ENCODE measurements at regions not wholly inside any gene's neighbourhood (a gene's known extent, or its start where the extent isn't known, plus 50 kb on each side); places are given as distances from the start of the nearest gene placed in this dataset.

DNA sequence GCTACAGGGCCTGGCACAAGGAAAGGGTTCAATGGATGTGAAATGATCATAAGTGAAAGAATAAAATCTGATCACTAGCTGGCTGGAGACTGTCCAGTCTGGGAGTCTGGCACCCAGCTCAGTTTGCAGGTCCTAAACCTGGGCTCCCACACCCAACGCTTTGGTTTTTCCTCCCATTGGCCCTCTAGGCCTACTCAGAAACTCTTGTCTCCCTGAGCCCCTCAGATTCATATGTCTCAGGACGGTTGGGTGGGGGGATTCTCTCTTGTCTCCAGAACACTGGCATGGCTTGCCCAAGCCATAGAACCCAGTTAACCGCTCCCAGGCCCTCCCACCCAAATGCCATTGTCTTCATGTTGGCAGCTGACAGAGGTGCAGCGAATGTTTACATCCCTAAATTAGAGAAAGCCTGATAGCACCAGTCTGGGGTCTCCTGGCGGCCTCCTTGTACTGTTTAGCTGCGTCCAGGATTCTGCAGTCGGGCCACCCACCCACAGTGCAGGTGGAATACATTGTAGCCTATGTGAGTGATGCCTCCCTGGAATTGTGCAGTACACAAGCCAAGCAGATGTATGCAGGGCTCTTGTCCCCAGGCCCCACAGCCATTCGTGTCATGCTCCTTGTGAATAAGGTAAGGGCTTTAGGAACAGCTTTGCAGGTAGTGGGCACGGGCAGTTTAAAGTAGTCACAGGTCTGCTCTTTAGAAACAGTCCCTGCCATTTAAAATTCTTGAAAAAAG, 266.3 kb downstream of the XXYLT1 start:
- H3K4me3 ChIP-seq (ENCODE audit: insufficient read depth in 1 of 2, low read depth in 1 of 2, low read length in 2 of 2) = no peak overlapping the region
- no peak overlapping the region for H2BK120ac ChIP-seq (ENCODE audit: low read depth, low read length)
- H4K91ac ChIP-seq (ENCODE audit: low read length) = no peak overlapping the region
- no peak overlapping the region for H3K18ac ChIP-seq (ENCODE audit: low read depth in 1 of 2, low read length in 2 of 2)
- no peak overlapping the region for H2BK12ac ChIP-seq (ENCODE audit: low read length in 2 of 2)
- no peak overlapping the region for H3K27ac ChIP-seq (ENCODE audit: low read length, poor library complexity, severe bottlenecking)
- H3K4ac ChIP-seq (ENCODE audit: low read depth in 1 of 2, low read length in 2 of 2) = no peak overlapping the region
- H2AK5ac ChIP-seq (ENCODE audit: low read length, severe bottlenecking) = no peak overlapping the region
- no peak overlapping the region for H3K9ac ChIP-seq (ENCODE audit: low read length)
- H3K14ac ChIP-seq (ENCODE audit: low read length in 2 of 2) = no peak overlapping the region
- H3K36me3 ChIP-seq (ENCODE audit: control insufficient read depth in 1 of 2, insufficient read depth in 2 of 2, low read depth in 1 of 2, low read length in 2 of 2) = no peaks in the 10 kb centered on the region
- no peak overlapping the region for H2AFZ ChIP-seq (ENCODE audit: low read depth, low read length)
- peaks cover 83% of the 10 kb centered on the region in 2 experiments for H3K27me3 ChIP-seq (ENCODE audit: control insufficient read depth in 1 of 2, insufficient read depth in 1 of 2, low read length in 2 of 2)
- H2BK5ac ChIP-seq (ENCODE audit: low read depth, low read length, poor library complexity, severe bottlenecking) = no peak overlapping the region
- DNase-seq = no peak
- H3K23ac ChIP-seq (ENCODE audit: low read length in 2 of 2) = no peak overlapping the region
- no peaks in the 10 kb centered on the region for H3K79me1 ChIP-seq (replicated peaks; ENCODE audit: low read length, poor library complexity, severe bottlenecking)
- no peaks in the 10 kb centered on the region for H3K9me3 ChIP-seq (ENCODE audit: control insufficient read depth, low read length)
- no peak overlapping the region for H4K8ac ChIP-seq (ENCODE audit: low read length)
- no peak overlapping the region for H3K4me2 ChIP-seq (ENCODE audit: low read length, poor library complexity, severe bottlenecking)
- no peak overlapping the region for H2BK15ac ChIP-seq (ENCODE audit: low read depth, poor library complexity, severe bottlenecking)
- H3K4me1 ChIP-seq (ENCODE audit: control insufficient read depth, insufficient read depth, low read depth, low read length) = peaks cover 1% of the 10 kb centered on the region
- WGBS = 84% methylated on average over 7 of the region's 9 CpGs

- WGBS = 89% methylated on average over 6 of the region's 7 CpGs
- H3K4me1 ChIP-seq (ENCODE audit: control insufficient read depth, insufficient read depth, low read depth, low read length) = peaks cover 1% of the 10 kb centered on the region
Observed at GRCh38 chr3:195005251-195005620, 265.7 kb downstream of the XXYLT1 start.

DNA sequence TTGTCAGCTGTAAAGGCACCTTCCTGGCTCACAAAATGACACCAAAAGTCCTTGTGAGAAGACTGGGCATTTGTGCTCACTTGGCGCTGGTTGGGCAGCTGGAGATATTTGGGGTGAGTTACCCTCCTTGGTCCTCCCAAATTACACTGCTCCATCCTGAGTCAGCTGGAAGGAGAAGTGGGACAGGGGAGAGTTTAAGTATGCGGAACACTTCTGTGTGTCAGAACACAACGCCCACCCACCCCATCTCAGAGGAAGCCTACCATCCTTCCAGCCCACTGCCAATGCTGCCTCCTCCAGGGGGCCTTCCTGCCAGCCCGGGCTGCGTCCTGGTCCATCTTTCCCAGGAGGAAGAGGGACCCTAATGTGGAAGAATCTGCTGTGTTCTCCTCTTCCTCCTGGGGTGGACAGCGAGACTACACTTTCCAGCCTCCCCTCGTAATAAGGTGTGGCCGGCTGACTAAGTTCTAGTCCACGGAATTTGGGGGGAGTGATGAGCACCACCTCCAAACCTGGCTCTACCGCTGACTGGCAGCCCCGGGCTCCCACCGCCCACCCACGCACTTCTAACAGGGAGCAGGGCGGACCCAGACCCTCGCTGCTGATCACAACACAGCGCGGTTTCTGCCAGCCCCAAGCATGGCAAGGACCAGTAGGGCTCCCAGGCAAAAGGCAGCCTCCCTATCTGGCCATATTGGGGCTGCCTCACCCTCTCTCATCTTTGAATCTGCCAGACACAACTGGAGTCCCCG, 265.0 kb downstream of the XXYLT1 start:
- Histone ChIP-seq H3K4me2 (ENCODE audit: low read length, poor library complexity, severe bottlenecking) (no peak overlapping the region), H4K8ac (ENCODE audit: low read length) (no peak overlapping the region), H2AK5ac (ENCODE audit: low read length, severe bottlenecking) (no peak overlapping the region), H3K4ac (ENCODE audit: low read depth in 1 of 2, low read length in 2 of 2) (no peak overlapping the region), H2AFZ (ENCODE audit: low read depth, low read length) (no peak overlapping the region), H2BK15ac (ENCODE audit: low read depth, poor library complexity, severe bottlenecking) (no peak overlapping the region), H3K9me3 (ENCODE audit: control insufficient read depth, low read length) (no peaks in the 10 kb centered on the region), H3K4me3 (ENCODE audit: insufficient read depth in 1 of 2, low read depth in 1 of 2, low read length in 2 of 2) (no peak overlapping the region), H3K4me1 (ENCODE audit: control insufficient read depth, insufficient read depth, low read depth, low read length) (peaks cover 1% of the 10 kb centered on the region), H3K23ac (ENCODE audit: low read length in 2 of 2) (no peak overlapping the region), H3K27me3 (ENCODE audit: control insufficient read depth in 1 of 2, insufficient read depth in 1 of 2, low read length in 2 of 2) (peaks cover 75 to 81% of the 10 kb centered on the region in 2 experiments), H2BK12ac (ENCODE audit: low read length in 2 of 2) (no peak overlapping the region), H3K18ac (ENCODE audit: low read depth in 1 of 2, low read length in 2 of 2) (no peak overlapping the region), H3K79me1 (replicated peaks; ENCODE audit: low read length, poor library complexity, severe bottlenecking) (no peaks in the 10 kb centered on the region), H2BK120ac (ENCODE audit: low read depth, low read length) (no peak overlapping the region), H3K14ac (ENCODE audit: low read length in 2 of 2) (no peak overlapping the region), H3K27ac (ENCODE audit: low read length, poor library complexity, severe bottlenecking) (no peak overlapping the region), H3K36me3 (ENCODE audit: control insufficient read depth in 1 of 2, insufficient read depth in 2 of 2, low read depth in 1 of 2, low read length in 2 of 2) (no peaks in the 10 kb centered on the region), H3K9ac (ENCODE audit: low read length) (no peak overlapping the region), H4K91ac (ENCODE audit: low read length) (no peak overlapping the region), H2BK5ac (ENCODE audit: low read depth, low read length, poor library complexity, severe bottlenecking) (no peak overlapping the region)
- no peak for DNase-seq
- 93% methylated on average over 15 of the region's 18 CpGs for WGBS

More at GRCh38 chr3:195005251-195005620, 265.7 kb downstream of the XXYLT1 start:
- Histone ChIP-seq H3K9me3 (ENCODE audit: control insufficient read depth, low read length) (no peaks in the 10 kb centered on the region), H2BK12ac (ENCODE audit: low read length in 2 of 2) (no peak overlapping the region), H2AK5ac (ENCODE audit: low read length, severe bottlenecking) (no peak overlapping the region), H3K9ac (ENCODE audit: low read length) (no peak overlapping the region), H3K14ac (ENCODE audit: low read length in 2 of 2) (no peak overlapping the region), H2BK5ac (ENCODE audit: low read depth, low read length, poor library complexity, severe bottlenecking) (no peak overlapping the region), H2BK120ac (ENCODE audit: low read depth, low read length) (no peak overlapping the region), H4K91ac (ENCODE audit: low read length) (no peak overlapping the region), H3K18ac (ENCODE audit: low read depth in 1 of 2, low read length in 2 of 2) (no peak overlapping the region), H3K4me2 (ENCODE audit: low read length, poor library complexity, severe bottlenecking) (no peak overlapping the region), H3K79me1 (replicated peaks; ENCODE audit: low read length, poor library complexity, severe bottlenecking) (no peaks in the 10 kb centered on the region), H3K4ac (ENCODE audit: low read depth in 1 of 2, low read length in 2 of 2) (no peak overlapping the region), H4K8ac (ENCODE audit: low read length) (no peak overlapping the region), H3K4me3 (ENCODE audit: insufficient read depth in 1 of 2, low read depth in 1 of 2, low read length in 2 of 2) (no peak overlapping the region), H3K23ac (ENCODE audit: low read length in 2 of 2) (no peak overlapping the region), H3K27me3 (ENCODE audit: control insufficient read depth in 1 of 2, insufficient read depth in 1 of 2, low read length in 2 of 2) (peaks cover 77 to 81% of the 10 kb centered on the region in 2 experiments), H3K36me3 (ENCODE audit: control insufficient read depth in 1 of 2, insufficient read depth in 2 of 2, low read depth in 1 of 2, low read length in 2 of 2) (no peaks in the 10 kb centered on the region), H2BK15ac (ENCODE audit: low read depth, poor library complexity, severe bottlenecking) (no peak overlapping the region), H2AFZ (ENCODE audit: low read depth, low read length) (no peak overlapping the region), H3K27ac (ENCODE audit: low read length, poor library complexity, severe bottlenecking) (no peak overlapping the region)
- DNase-seq = no peak

DNA sequence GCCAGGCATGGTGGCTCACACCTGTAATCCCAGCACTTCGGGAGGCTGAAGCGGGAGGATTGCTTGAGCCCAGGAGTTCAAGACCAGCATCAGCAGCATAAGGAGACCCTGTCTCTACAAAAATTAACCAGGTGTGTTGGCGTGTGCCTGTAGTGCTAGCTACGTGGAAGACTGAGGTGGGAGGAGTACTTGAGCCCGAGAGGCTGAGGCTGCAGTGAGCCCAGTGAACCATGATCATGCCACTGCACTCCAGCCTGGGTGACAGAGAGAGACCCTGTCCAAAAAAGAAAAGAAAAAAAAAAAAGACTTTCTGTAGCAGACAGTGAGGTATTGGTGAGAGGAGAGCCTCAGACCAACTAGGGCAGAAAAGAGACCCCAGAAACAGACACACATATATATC, 263.8 kb downstream of the XXYLT1 start:
- Histone ChIP-seq H2AK5ac (ENCODE audit: low read length, severe bottlenecking) (no peak overlapping the region), H2BK5ac (ENCODE audit: low read depth, low read length, poor library complexity, severe bottlenecking) (no peak overlapping the region), H3K4me2 (ENCODE audit: low read length, poor library complexity, severe bottlenecking) (no peak overlapping the region), H3K27ac (ENCODE audit: low read length, poor library complexity, severe bottlenecking) (no peak overlapping the region), H3K23ac (ENCODE audit: low read length in 2 of 2) (no peak overlapping the region), H3K4me3 (ENCODE audit: insufficient read depth in 1 of 2, low read depth in 1 of 2, low read length in 2 of 2) (no peak overlapping the region), H4K91ac (ENCODE audit: low read length) (no peak overlapping the region), H2BK15ac (ENCODE audit: low read depth, poor library complexity, severe bottlenecking) (no peak overlapping the region), H3K4me1 (ENCODE audit: control insufficient read depth, insufficient read depth, low read depth, low read length) (peaks cover 1% of the 10 kb centered on the region), H3K4ac (ENCODE audit: low read depth in 1 of 2, low read length in 2 of 2) (no peak overlapping the region), H3K27me3 (ENCODE audit: control insufficient read depth in 1 of 2, insufficient read depth in 1 of 2, low read length in 2 of 2) (peaks cover 74 to 80% of the 10 kb centered on the region in 2 experiments), H3K9ac (ENCODE audit: low read length) (no peak overlapping the region), H3K36me3 (ENCODE audit: control insufficient read depth in 1 of 2, insufficient read depth in 2 of 2, low read depth in 1 of 2, low read length in 2 of 2) (no peaks in the 10 kb centered on the region), H4K8ac (ENCODE audit: low read length) (no peak overlapping the region), H2BK12ac (ENCODE audit: low read length in 2 of 2) (no peak overlapping the region), H2BK120ac (ENCODE audit: low read depth, low read length) (no peak overlapping the region), H3K79me1 (replicated peaks; ENCODE audit: low read length, poor library complexity, severe bottlenecking) (no peaks in the 10 kb centered on the region), H2AFZ (ENCODE audit: low read depth, low read length) (no peak overlapping the region), H3K14ac (ENCODE audit: low read length in 2 of 2) (no peak overlapping the region), H3K18ac (ENCODE audit: low read depth in 1 of 2, low read length in 2 of 2) (no peak overlapping the region), H3K9me3 (ENCODE audit: control insufficient read depth, low read length) (no peaks in the 10 kb centered on the region)
- DNase-seq = no peak
- WGBS = 87% methylated on average over 5 of the region's 5 CpGs

Data from mesenchymal stem cell (in vitro differentiated cells and primary cell).